Endothelial cell of umbilical vein (primary cell): ENCODE measurements at regions not wholly inside any gene's neighbourhood (a gene's known extent, or its start where the extent isn't known, plus 50 kb on each side); places are given as distances from the start of the nearest gene placed in this dataset.

Experiments used
- BruUV-seq: library from RNA; stranded (reverse); fragments of 400-500 nt; replicated peaks from 2 replicates; lab custom pipeline; 2021; lab: Mats Ljungman, UMichigan
- CTCF ChIA-PET: fragments of 300-600, 350-600 bp; sonication (Branson Sonifier 250); formaldehyde crosslinking; loops from one replicate; lab custom pipeline; 2021; ENCODE audit warnings: antibody characterized with exemption, inconsistent platforms; lab: Charles Lee
- POLR2A ChIA-PET: fragments of 300-600, 350-600 bp; sonication (Branson Sonifier 250); formaldehyde crosslinking; loops from one replicate; lab custom pipeline; 2021; ENCODE audit warnings: antibody characterized with exemption, inconsistent platforms; lab: Charles Lee
- DNase-seq: peaks from one replicate; pipeline ENCODE4 v3.0.0-alpha.2; 2011; ENCODE audit warnings: low read depth, low spot score
- FAIRE-seq: peaks from 2 replicates; lab custom pipeline; 2011; peaks lifted over from hg19 to GRCh38; lab: Jason Lieb, UNC
- H2AFZ ChIP-seq: 2 replicates; pipeline ENCODE4 v1.6.0; 2012; ENCODE audit warnings: low read depth, low read length, control low read depth, inconsistent platforms
- H3K27ac ChIP-seq: 2 replicates; pipeline ENCODE4 v1.5.1; 2011; ENCODE audit warnings: low read depth, mild to moderate bottlenecking, control low read depth, low read length, moderate library complexity; ENCODE audit not compliant: insufficient read depth
- H3K27me3 ChIP-seq, 2 experiments: 2 replicates each; pipeline versions ENCODE4 v1.6.0 to v1.6.1; 2011; ENCODE audit warnings: low read length in 2 of 2, mixed read lengths in 1 of 2; ENCODE audit not compliant: control insufficient read depth in 2 of 2, insufficient read depth in 2 of 2
- H3K36me3 ChIP-seq, 2 experiments: 2 replicates in 1 of 2; 3 replicates in 1 of 2; pipeline ENCODE4 v1.5.1; 2011; ENCODE audit warnings: low read length in 2 of 2, mild to moderate bottlenecking in 1 of 2, moderate library complexity in 1 of 2; ENCODE audit not compliant: control insufficient read depth in 2 of 2, insufficient read depth in 2 of 2; ENCODE audit errors: extremely low read depth in 1 of 2
- H3K4me1 ChIP-seq: 3 replicates; pipeline ENCODE4 v1.5.1; 2011; ENCODE audit warnings: mild to moderate bottlenecking, low read length; ENCODE audit not compliant: control insufficient read depth, insufficient read depth; ENCODE audit errors: extremely low read depth
- H3K4me2 ChIP-seq: 2 replicates; pipeline ENCODE4 v1.6.1; 2011; ENCODE audit warnings: low read length, control low read depth, mixed read lengths; ENCODE audit not compliant: insufficient read depth
- H3K4me3 ChIP-seq, 3 experiments: fragments of 200-600 bp in 1 of 3; sonication (generic), shearing (Covaris generic) in 1 of 3; replicated peaks in 1 of 3; 2 replicates each; pipeline ENCODE4 v1.5.1; 2011 to 2016; ENCODE audit warnings: control low read depth in 3 of 3, low read length in 3 of 3, mild to moderate bottlenecking in 2 of 3, inconsistent platforms in 1 of 3, low read depth in 1 of 3, moderate library complexity in 1 of 3; ENCODE audit not compliant: insufficient read depth in 1 of 3
- H3K79me2 ChIP-seq: 2 replicates; pipeline ENCODE4 v1.6.0; 2012; ENCODE audit warnings: low read length, inconsistent platforms; ENCODE audit not compliant: control insufficient read depth, insufficient read depth
- H3K9ac ChIP-seq: replicated peaks from 2 replicates; pipeline ENCODE3; 2011; ENCODE audit warnings: low read length, control low read depth; ENCODE audit not compliant: insufficient read depth; ENCODE audit errors: extremely low read depth
- H3K9me1 ChIP-seq: replicated peaks from 3 replicates; pipeline ENCODE4 v1.6.0; 2011; ENCODE audit warnings: mild to moderate bottlenecking, low read length; ENCODE audit not compliant: control insufficient read depth, insufficient read depth; ENCODE audit errors: extremely low read depth
- H3K9me3 ChIP-seq: replicated peaks from 2 replicates; pipeline ENCODE4 v1.5.1; 2012; ENCODE audit warnings: low read length, inconsistent platforms; ENCODE audit not compliant: control insufficient read depth, insufficient read depth
- H4K20me1 ChIP-seq: replicated peaks from 2 replicates; pipeline ENCODE3; 2011; ENCODE audit warnings: mild to moderate bottlenecking, low read length; ENCODE audit not compliant: control insufficient read depth, insufficient read depth; ENCODE audit errors: extremely low read depth
- EZH2 ChIP-seq: IDR thresholded peaks from 2 replicates; pipeline ENCODE4 v1.6.1; 2012; ENCODE audit warnings: borderline replicate concordance, low read depth, mild to moderate bottlenecking, moderate library complexity, low read length, inconsistent platforms; ENCODE audit not compliant: severe bottlenecking
- FOS ChIP-seq: IDR thresholded peaks from 2 replicates; pipeline ENCODE4 v1.6.1; 2011; ENCODE audit warnings: mild to moderate bottlenecking, low read length, moderate library complexity, borderline replicate concordance; ENCODE audit not compliant: insufficient read depth
- GATA2 ChIP-seq: IDR thresholded peaks from 2 replicates; pipeline ENCODE4 v1.7.0; 2011; ENCODE audit warnings: low read depth, mild to moderate bottlenecking, moderate library complexity, mixed read lengths, low read length; ENCODE audit not compliant: insufficient read length, insufficient read depth
- JUN ChIP-seq: IDR thresholded peaks from 2 replicates; pipeline ENCODE4 v1.6.1; 2011; ENCODE audit warnings: borderline replicate concordance, low read depth; ENCODE audit not compliant: insufficient read length, insufficient read depth
- MYC ChIP-seq: IDR thresholded peaks from one replicate; pipeline ENCODE4 v1.6.1; 2011; ENCODE audit warnings: mild to moderate bottlenecking, low read depth, low read length
- POLR2A ChIP-seq: IDR thresholded peaks from 2 replicates; pipeline ENCODE4 v1.6.1; 2012; ENCODE audit warnings: low read depth, mild to moderate bottlenecking, control low read depth, low read length
- POLR2AphosphoS5 ChIP-seq: IDR thresholded peaks from 2 replicates; pipeline ENCODE4 v1.6.1; 2012; ENCODE audit warnings: low read depth, mild to moderate bottlenecking, control low read depth, low read length, moderate library complexity; ENCODE audit not compliant: insufficient read depth
- dilution Hi-C: fragments of 300-500 bp; cut with MboI; formaldehyde crosslinking; loops from one replicate; pipeline ENCODE4 v1.15.0; 2019; ENCODE audit warnings: low sequenced_read_pairs; ENCODE audit not compliant: extremely low pct_ligation_motif_present
- intact Hi-C: fragments of 100-400 bp; cut with micrococcal nuclease; formaldehyde crosslinking; loops from one replicate; pipeline ENCODE4 v1.10.0; 2022
- TF ChIP-seq, protein P1 (sequence below), 2 donors: IDR thresholded peaks; 1 replicate in 1 of 2; 2 replicates in 1 of 2; pipeline ENCODE4 v1.5.1; 2011; ENCODE audit warnings: low read length in 2 of 2, mild to moderate bottlenecking in 2 of 2, moderate library complexity in 2 of 2, control low read depth in 1 of 2, inconsistent platforms in 1 of 2, low read depth in 1 of 2; ENCODE audit not compliant: insufficient read depth in 1 of 2; ENCODE audit errors: extremely low read depth in 1 of 2
- TF ChIP-seq, protein P2 (sequence below): IDR thresholded peaks from 2 replicates; pipeline ENCODE4 v1.6.1; 2011; ENCODE audit not compliant: insufficient read depth, insufficient read length

DNA sequence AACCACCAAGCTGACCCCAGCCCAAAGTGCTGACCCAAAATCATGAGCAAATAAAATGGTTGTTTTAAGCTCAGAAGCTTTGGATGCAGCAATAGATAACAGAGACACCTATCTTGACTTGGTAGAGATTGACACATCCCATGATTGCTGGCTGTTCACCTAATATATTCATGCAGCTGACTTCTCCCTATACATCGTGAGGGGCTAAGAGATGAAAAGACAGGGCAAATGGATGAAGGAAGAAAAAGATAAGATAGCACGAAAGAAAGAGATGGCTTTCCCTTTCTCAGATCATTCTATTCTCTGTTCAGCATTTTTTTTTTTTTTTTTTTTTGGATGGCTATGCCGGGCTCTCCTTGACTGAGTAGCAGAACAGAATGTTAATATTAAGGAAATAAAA lies 141.5 kb upstream of the ADAMTS9 start:
- intact Hi-C loops (no loop called here), dilution Hi-C loops (no loop called here)
- Histone ChIP-seq H3K27me3 (no peaks in the 10 kb centered on the region), H2AFZ (no peak overlapping the region), H3K4me2 (no peak overlapping the region), H3K9me1 (no peaks in the 10 kb centered on the region), H3K27ac (no peak overlapping the region), H3K9me3 (no peaks in the 10 kb centered on the region), H3K9ac (no peak overlapping the region), H3K79me2 (no peaks in the 10 kb centered on the region), H3K4me1 (no peaks in the 10 kb centered on the region), H3K4me3 (no peak overlapping the region), H4K20me1 (no peaks in the 10 kb centered on the region), H3K36me3 (no peaks in the 10 kb centered on the region)
- no TSS peak for BruUV-seq
- no peak for DNase-seq
- no peak for TF ChIP-seq JUN
- TF ChIP-seq POLR2A, result no peak
- TF ChIP-seq FOS, result no peak
- TF ChIP-seq POLR2AphosphoS5, result no peak
- no peak for TF ChIP-seq GATA2
- TF ChIP-seq, protein P1, sequence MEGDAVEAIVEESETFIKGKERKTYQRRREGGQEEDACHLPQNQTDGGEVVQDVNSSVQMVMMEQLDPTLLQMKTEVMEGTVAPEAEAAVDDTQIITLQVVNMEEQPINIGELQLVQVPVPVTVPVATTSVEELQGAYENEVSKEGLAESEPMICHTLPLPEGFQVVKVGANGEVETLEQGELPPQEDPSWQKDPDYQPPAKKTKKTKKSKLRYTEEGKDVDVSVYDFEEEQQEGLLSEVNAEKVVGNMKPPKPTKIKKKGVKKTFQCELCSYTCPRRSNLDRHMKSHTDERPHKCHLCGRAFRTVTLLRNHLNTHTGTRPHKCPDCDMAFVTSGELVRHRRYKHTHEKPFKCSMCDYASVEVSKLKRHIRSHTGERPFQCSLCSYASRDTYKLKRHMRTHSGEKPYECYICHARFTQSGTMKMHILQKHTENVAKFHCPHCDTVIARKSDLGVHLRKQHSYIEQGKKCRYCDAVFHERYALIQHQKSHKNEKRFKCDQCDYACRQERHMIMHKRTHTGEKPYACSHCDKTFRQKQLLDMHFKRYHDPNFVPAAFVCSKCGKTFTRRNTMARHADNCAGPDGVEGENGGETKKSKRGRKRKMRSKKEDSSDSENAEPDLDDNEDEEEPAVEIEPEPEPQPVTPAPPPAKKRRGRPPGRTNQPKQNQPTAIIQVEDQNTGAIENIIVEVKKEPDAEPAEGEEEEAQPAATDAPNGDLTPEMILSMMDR (IDR thresholded peaks at IDR 0.05; ENCODE audit: extremely low read depth in 1 of 2, insufficient read depth in 1 of 2, low read depth in 1 of 2, low read length in 2 of 2), result no peak
- TF ChIP-seq MYC, result no peak
- TF ChIP-seq EZH2, result no peak
- TF ChIP-seq, protein P2, sequence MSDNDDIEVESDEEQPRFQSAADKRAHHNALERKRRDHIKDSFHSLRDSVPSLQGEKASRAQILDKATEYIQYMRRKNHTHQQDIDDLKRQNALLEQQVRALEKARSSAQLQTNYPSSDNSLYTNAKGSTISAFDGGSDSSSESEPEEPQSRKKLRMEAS, result no peak
- FAIRE-seq, result no peak
- ChIA-PET CTCF (no interaction called here), POLR2A (no interaction called here)
